ENCODE measurements at regions not wholly inside any gene's neighbourhood (a gene's known extent, or its start where the extent isn't known, plus 50 kb on each side); places are given as distances from the start of the nearest gene placed in this dataset.
"Not testable (repeated sequence)": the region's sequence is repeated elsewhere in the genome, so short reads cannot be mapped to it uniquely, and the experiment has no call there.

DNA sequence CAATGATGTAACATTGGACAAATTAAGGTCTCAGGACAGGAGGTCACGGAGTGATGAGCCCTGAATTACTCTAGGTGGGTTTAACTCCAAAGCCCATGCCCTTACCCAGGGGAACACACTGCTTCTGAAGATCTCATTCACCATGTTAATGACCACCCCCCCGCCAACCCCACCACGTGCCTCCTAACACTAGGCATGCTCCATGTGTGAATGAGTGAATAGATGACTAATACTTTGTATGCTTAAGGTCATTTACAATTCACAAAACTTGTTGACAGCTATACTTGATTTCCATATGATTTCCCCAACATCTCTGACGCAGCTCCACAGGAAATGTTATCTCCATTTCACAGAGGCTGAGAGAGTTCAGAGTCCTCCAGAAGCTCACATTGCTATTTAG lies 184.9 kb downstream of the ZNF92 start:
- TF ChIP-seq POLR2A (IDR thresholded peaks at IDR 0.05); EP300 (IDR thresholded peaks at IDR 0.05; ENCODE audit: low read depth): not testable (repeated sequence)
- TF ChIP-seq, protein P1, sequence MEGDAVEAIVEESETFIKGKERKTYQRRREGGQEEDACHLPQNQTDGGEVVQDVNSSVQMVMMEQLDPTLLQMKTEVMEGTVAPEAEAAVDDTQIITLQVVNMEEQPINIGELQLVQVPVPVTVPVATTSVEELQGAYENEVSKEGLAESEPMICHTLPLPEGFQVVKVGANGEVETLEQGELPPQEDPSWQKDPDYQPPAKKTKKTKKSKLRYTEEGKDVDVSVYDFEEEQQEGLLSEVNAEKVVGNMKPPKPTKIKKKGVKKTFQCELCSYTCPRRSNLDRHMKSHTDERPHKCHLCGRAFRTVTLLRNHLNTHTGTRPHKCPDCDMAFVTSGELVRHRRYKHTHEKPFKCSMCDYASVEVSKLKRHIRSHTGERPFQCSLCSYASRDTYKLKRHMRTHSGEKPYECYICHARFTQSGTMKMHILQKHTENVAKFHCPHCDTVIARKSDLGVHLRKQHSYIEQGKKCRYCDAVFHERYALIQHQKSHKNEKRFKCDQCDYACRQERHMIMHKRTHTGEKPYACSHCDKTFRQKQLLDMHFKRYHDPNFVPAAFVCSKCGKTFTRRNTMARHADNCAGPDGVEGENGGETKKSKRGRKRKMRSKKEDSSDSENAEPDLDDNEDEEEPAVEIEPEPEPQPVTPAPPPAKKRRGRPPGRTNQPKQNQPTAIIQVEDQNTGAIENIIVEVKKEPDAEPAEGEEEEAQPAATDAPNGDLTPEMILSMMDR (IDR thresholded peaks at IDR 0.05) = not testable (repeated sequence)

Measured in transverse colon (tissue), 3 donors.